MM.1S (cell line): ENCODE measurements at regions not wholly inside any gene's neighbourhood (a gene's known extent, or its start where the extent isn't known, plus 50 kb on each side); places are given as distances from the start of the nearest gene placed in this dataset.
"Not testable (repeated sequence)": the region's sequence is repeated elsewhere in the genome, so short reads cannot be mapped to it uniquely, and the experiment has no call there.

Experiments
- DNase-seq: peaks from one replicate; pipeline ENCODE4 v3.0.0-alpha.2; 2015
- H2AFZ ChIP-seq: fragments of 300-600 bp; sonication (generic); 2 replicates; pipeline ENCODE4 v1.6.0; 2016; ENCODE audit warnings: antibody characterized with exemption, low read length
- H3F3A ChIP-seq: fragments of 300-600 bp; sonication (generic); 2 replicates; pipeline ENCODE4 v1.6.1; 2016; ENCODE audit warnings: mild to moderate bottlenecking, antibody characterized with exemption, low read length, moderate library complexity, mixed read lengths; ENCODE audit not compliant: insufficient read depth
- H3K27ac ChIP-seq: fragments of 300-600 bp; sonication (generic); 2 replicates; pipeline ENCODE4 v1.5.1; 2016; ENCODE audit warnings: mild to moderate bottlenecking, low read length
- H3K27me3 ChIP-seq: fragments of 300-600 bp; sonication (generic); replicated peaks from 2 replicates; pipeline ENCODE4 v1.6.0; 2016; ENCODE audit warnings: low read length; ENCODE audit not compliant: insufficient read depth
- H3K36me3 ChIP-seq: fragments of 300-600 bp; sonication (generic); replicated peaks from 2 replicates; pipeline ENCODE4 v1.6.1; 2016; ENCODE audit warnings: mild to moderate bottlenecking, low read length, mixed read lengths; ENCODE audit not compliant: insufficient read depth
- H3K4me1 ChIP-seq: fragments of 300-600 bp; sonication (generic); 2 replicates; pipeline ENCODE4 v1.6.1; 2016; ENCODE audit warnings: low read length, mixed read lengths
- H3K4me2 ChIP-seq: fragments of 300-600 bp; sonication (generic); 2 replicates; pipeline ENCODE4 v1.6.0; 2016; ENCODE audit warnings: low read depth, low read length
- H3K4me3 ChIP-seq: fragments of 300-600 bp; sonication (generic); 2 replicates; pipeline ENCODE4 v1.5.1; 2016; ENCODE audit warnings: low read length, mixed read lengths
- H3K79me2 ChIP-seq: fragments of 300-600 bp; sonication (generic); 2 replicates; pipeline ENCODE4 v1.6.1; 2016; ENCODE audit warnings: mixed run types, low read length, mixed read lengths
- H3K9ac ChIP-seq: fragments of 300-600 bp; sonication (generic); 2 replicates; pipeline ENCODE4 v1.6.1; 2016; ENCODE audit warnings: low read length, mixed read lengths
- H3K9me2 ChIP-seq: fragments of 300-600 bp; sonication (generic); replicated peaks from 2 replicates; pipeline ENCODE4 v1.6.1; 2016; ENCODE audit warnings: mild to moderate bottlenecking, low read length, mixed read lengths; ENCODE audit not compliant: insufficient read depth
- H3K9me3 ChIP-seq: fragments of 300-600 bp; sonication (generic); replicated peaks from 2 replicates; pipeline ENCODE4 v1.6.1; 2016; ENCODE audit warnings: mild to moderate bottlenecking, low read length, mixed read lengths; ENCODE audit not compliant: insufficient read depth
- H4K20me1 ChIP-seq: fragments of 300-600 bp; sonication (generic); 2 replicates; pipeline ENCODE4 v1.6.1; 2016; ENCODE audit warnings: mild to moderate bottlenecking, low read length, moderate library complexity, mixed read lengths; ENCODE audit not compliant: insufficient read depth
- EZH2 ChIP-seq: fragments of 300-600 bp; sonication (generic); optimal IDR thresholded peaks from 2 replicates; pipeline ENCODE3; 2017; ENCODE audit warnings: low read depth, mild to moderate bottlenecking, antibody characterized with exemption, low read length, mixed read lengths
- EZH2phosphoT487 ChIP-seq: fragments of 300-600 bp; sonication (generic); IDR thresholded peaks from 2 replicates; pipeline ENCODE4 v1.6.1; 2018; ENCODE audit warnings: antibody characterized with exemption, low read length
- TF ChIP-seq, protein P1 (sequence below): fragments of 300-600 bp; sonication (generic); IDR thresholded peaks from 2 replicates; pipeline ENCODE4 v1.5.1; 2016; ENCODE audit warnings: antibody characterized with exemption, low read length, mixed read lengths

GRCh38 chr2:242088471-242089212 is 219.1 kb downstream of the RTP5 start:
- peak overlapping the region; percentile 24; the same call in 1 of the 2 replicates for H3K4me2 ChIP-seq
- peak overlapping the region; percentile 78 for H2AFZ ChIP-seq

DNA sequence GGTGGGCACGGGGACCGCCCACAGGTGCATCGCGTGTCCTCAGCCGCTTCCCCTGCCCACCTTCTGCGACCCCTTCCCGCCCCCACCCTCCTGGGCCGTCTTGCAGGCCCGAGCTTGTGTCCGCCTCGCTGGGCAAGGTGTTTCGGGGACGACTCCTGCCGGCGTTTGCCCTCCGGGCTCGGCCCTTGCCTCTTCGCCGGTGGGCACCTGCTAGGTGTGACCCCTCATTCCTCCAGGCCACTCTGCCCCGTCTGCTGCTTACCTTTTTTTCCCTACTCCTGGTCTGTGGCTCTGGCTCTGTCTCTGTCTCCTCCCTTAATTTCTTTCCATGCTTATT is 219.7 kb downstream of the RTP5 start:
- DNase-seq, H3K36me3 ChIP-seq, H3K27me3 ChIP-seq, H4K20me1 ChIP-seq, H3K27ac ChIP-seq, H2AFZ ChIP-seq, H3K9me2 ChIP-seq, H3K9me3 ChIP-seq: not testable (repeated sequence)
- Histone ChIP-seq H3F3A (peaks cover 10% of the 10 kb centered on the region; the same call in 1 of the 2 replicates), H3K4me3 (peak overlapping the region; percentile 75), H3K4me2 (peak overlapping the region; percentile 24; the same call in 1 of the 2 replicates), H3K9ac (peak overlapping the region; percentile 73; the same call in 1 of the 2 replicates), H3K79me2 (peaks cover 46% of the 10 kb centered on the region), H3K4me1 (peaks cover 10% of the 10 kb centered on the region)

More at GRCh38 chr2:242088471-242089212, 219.1 kb downstream of the RTP5 start:
- Histone ChIP-seq H3K4me1 (peaks cover 10% of the 10 kb centered on the region), H3K79me2 (peaks cover 41% of the 10 kb centered on the region), H3K9ac (peak overlapping the region; percentile 73), H3K4me3 (peak overlapping the region; percentile 75), H3K36me3 (no peaks in the 10 kb centered on the region), H3F3A (peaks cover 10% of the 10 kb centered on the region; the same call in 1 of the 2 replicates), H3K27ac (no peak overlapping the region), H4K20me1 (no peaks in the 10 kb centered on the region), H3K27me3 (no peaks in the 10 kb centered on the region), H3K9me3 (no peaks in the 10 kb centered on the region), H3K9me2 (no peaks in the 10 kb centered on the region)
- TF ChIP-seq EZH2phosphoT487 (no peak), EZH2 (no peak)
- TF ChIP-seq, protein P1, sequence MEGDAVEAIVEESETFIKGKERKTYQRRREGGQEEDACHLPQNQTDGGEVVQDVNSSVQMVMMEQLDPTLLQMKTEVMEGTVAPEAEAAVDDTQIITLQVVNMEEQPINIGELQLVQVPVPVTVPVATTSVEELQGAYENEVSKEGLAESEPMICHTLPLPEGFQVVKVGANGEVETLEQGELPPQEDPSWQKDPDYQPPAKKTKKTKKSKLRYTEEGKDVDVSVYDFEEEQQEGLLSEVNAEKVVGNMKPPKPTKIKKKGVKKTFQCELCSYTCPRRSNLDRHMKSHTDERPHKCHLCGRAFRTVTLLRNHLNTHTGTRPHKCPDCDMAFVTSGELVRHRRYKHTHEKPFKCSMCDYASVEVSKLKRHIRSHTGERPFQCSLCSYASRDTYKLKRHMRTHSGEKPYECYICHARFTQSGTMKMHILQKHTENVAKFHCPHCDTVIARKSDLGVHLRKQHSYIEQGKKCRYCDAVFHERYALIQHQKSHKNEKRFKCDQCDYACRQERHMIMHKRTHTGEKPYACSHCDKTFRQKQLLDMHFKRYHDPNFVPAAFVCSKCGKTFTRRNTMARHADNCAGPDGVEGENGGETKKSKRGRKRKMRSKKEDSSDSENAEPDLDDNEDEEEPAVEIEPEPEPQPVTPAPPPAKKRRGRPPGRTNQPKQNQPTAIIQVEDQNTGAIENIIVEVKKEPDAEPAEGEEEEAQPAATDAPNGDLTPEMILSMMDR, result no peak
- peak; percentile 95 for DNase-seq

GRCh38 chr2:242097278-242097677 is 227.7 kb downstream of the RTP5 start:
- not testable (repeated sequence) for H3K4me3 ChIP-seq, DNase-seq, H3K9me2 ChIP-seq, H3K9ac ChIP-seq, H3K27ac ChIP-seq, H3K36me3 ChIP-seq, H2AFZ ChIP-seq, H4K20me1 ChIP-seq, H3K27me3 ChIP-seq, H3K9me3 ChIP-seq, H3F3A ChIP-seq, H3K4me2 ChIP-seq
- Histone ChIP-seq H3K4me1 (peaks cover 12% of the 10 kb centered on the region), H3K79me2 (peaks cover 42% of the 10 kb centered on the region)

DNA sequence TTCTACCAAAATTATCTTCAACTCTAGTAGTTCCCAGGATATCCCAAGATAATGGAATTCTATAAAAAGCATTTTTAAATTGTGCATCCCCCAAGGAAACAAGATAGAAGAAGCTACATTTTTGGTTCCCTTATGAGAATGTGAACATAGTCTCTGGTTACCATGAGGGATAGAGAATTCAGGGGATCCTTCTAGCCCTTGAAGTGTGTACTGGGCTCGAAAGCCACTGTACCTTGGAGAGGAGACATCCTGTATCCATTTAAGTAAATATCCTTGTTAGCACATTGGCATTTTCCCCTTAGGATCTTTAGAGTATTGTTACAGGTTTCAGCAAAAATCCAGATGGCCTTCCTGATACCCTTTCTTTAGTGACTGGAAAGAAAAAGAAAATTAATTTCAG is 228.5 kb downstream of the RTP5 start:
- Histone ChIP-seq H4K20me1 (no peaks in the 10 kb centered on the region), H3K9me2 (no peaks in the 10 kb centered on the region), H3K4me2 (no peak overlapping the region), H3K27me3 (no peaks in the 10 kb centered on the region), H3K9me3 (no peaks in the 10 kb centered on the region), H3K36me3 (0 out of 2 replicates have a peak, but pooled peaks cover 2% of the 10 kb centered on the region), H3K27ac (peak overlapping the region; percentile 15; the same call in 1 of the 2 replicates), H3F3A (no peaks in the 10 kb centered on the region), H3K4me3 (no peak overlapping the region), H3K79me2 (peaks cover 39% of the 10 kb centered on the region), H3K9ac (no peak overlapping the region), H2AFZ (no peak overlapping the region), H3K4me1 (peaks cover 12% of the 10 kb centered on the region)
- TF ChIP-seq, protein P1, result no peak
- TF ChIP-seq EZH2 (no peak), EZH2phosphoT487 (no peak)
- no peak for DNase-seq
